Stimulated activated CD4-positive, alpha-beta T cell treated with anti-CD3 and anti-CD28 coated beads, Interleukin-12 subunit alpha, Interleukin-12 subunit beta, amount 100 ng/mL, for 48 hours (primary cell): ENCODE measurements at regions not wholly inside any gene's neighbourhood (a gene's known extent, or its start where the extent isn't known, plus 50 kb on each side); places are given as distances from the start of the nearest gene placed in this dataset.

Experiments used
- DNase-seq, 3 donors: peaks; one replicate each; pipeline ENCODE4 v3.0.0-alpha.2; 2020; ENCODE audit warnings: low read depth in 2 of 3, low spot score in 1 of 3

- no peak for DNase-seq
Measured at GRCh38 chr3:194738254-194739093, 52.8 kb downstream of the FAM43A start.

GRCh38 chr3:194739498-194740284, 54.0 kb downstream of the FAM43A start:
- no peak for DNase-seq

- no peak for DNase-seq
Measured at GRCh38 chr3:194740859-194741491, 55.3 kb downstream of the FAM43A start.

GRCh38 chr3:194741916-194742315, 56.2 kb downstream of the FAM43A start:
- no peak for DNase-seq

GRCh38 chr3:194744826-194745225, 59.1 kb downstream of the FAM43A start:
- DNase-seq: no peak

- no peak for DNase-seq
Measured at GRCh38 chr3:194745422-194746184, 59.9 kb downstream of the FAM43A start.

- DNase-seq: no peak
Measured at GRCh38 chr3:194748225-194748624, 62.5 kb downstream of the FAM43A start.

- DNase-seq: no peak
Measured at GRCh38 chr3:194749631-194750490, 64.2 kb downstream of the FAM43A start.

- no peak for DNase-seq
Measured at GRCh38 chr3:194750491-194750828, 64.8 kb downstream of the FAM43A start.

- DNase-seq: no peak
Measured at GRCh38 chr3:194755671-194756459, 70.2 kb downstream of the FAM43A start.

GRCh38 chr3:194756460-194756779, 70.7 kb downstream of the FAM43A start:
- DNase-seq: no peak

- DNase-seq: no peak
Measured at GRCh38 chr3:194756791-194757325, 71.2 kb downstream of the FAM43A start.

- DNase-seq: no peak
Measured at GRCh38 chr3:194757647-194758061, 72.0 kb downstream of the FAM43A start.

GRCh38 chr3:194758716-194759115, 73.0 kb downstream of the FAM43A start:
- no peak for DNase-seq

GRCh38 chr3:194760494-194761137, 74.9 kb downstream of the FAM43A start:
- DNase-seq: no peak

GRCh38 chr3:194761384-194761783, 75.7 kb downstream of the FAM43A start:
- no peak for DNase-seq

GRCh38 chr3:194766845-194767244, 81.2 kb downstream of the FAM43A start:
- DNase-seq: no peak

GRCh38 chr3:194767446-194768207, 81.9 kb downstream of the FAM43A start:
- no peak for DNase-seq
